SU-DHL-6 (cell line): ENCODE measurements at regions not wholly inside any gene's neighbourhood (a gene's known extent, or its start where the extent isn't known, plus 50 kb on each side); places are given as distances from the start of the nearest gene placed in this dataset.

Experiments
- H2AFZ ChIP-seq: fragments of 200-600 bp; sonication (generic); 2 replicates; pipeline ENCODE4 v1.6.1; 2014; ENCODE audit warnings: low read depth, mild to moderate bottlenecking, moderate library complexity, mixed read lengths, antibody characterized with exemption, low read length; ENCODE audit not compliant: severe bottlenecking
- H3F3A ChIP-seq: fragments of 200-600 bp; shearing (Covaris generic); 2 replicates; pipeline ENCODE4 v1.6.0; 2016; ENCODE audit warnings: antibody characterized with exemption, mild to moderate bottlenecking; ENCODE audit not compliant: insufficient read depth
- H3K27ac ChIP-seq: fragments of 200-600 bp; sonication (generic); 2 replicates; pipeline ENCODE4 v1.5.1; 2016; ENCODE audit warnings: low read depth, mild to moderate bottlenecking, low read length, moderate library complexity, mixed read lengths
- H3K27me3 ChIP-seq: fragments of 200-600 bp; sonication (generic), shearing (Covaris generic); 2 replicates; pipeline ENCODE4 v1.6.0; 2014; ENCODE audit warnings: mild to moderate bottlenecking, low read length
- H3K36me3 ChIP-seq: fragments of 200-600 bp; sonication (generic); 2 replicates; pipeline ENCODE4 v1.6.1; 2014; ENCODE audit warnings: mild to moderate bottlenecking, low read length, mixed read lengths
- H3K4me2 ChIP-seq: fragments of 300-600, 200-600 bp; shearing (Covaris generic), sonication (generic); 2 replicates; pipeline ENCODE4 v1.6.0; 2014; ENCODE audit warnings: low read length, low read depth, mild to moderate bottlenecking; ENCODE audit not compliant: poor library complexity, severe bottlenecking
- H3K4me3 ChIP-seq: fragments of 200-600 bp; sonication (generic); 2 replicates; pipeline ENCODE4 v1.5.1; 2014; ENCODE audit warnings: antibody characterized with exemption, low read length, mild to moderate bottlenecking, mixed read lengths; ENCODE audit not compliant: insufficient read depth, poor library complexity, severe bottlenecking
- H3K79me2 ChIP-seq: fragments of 200-600 bp; sonication (generic); 2 replicates; pipeline ENCODE4 v1.6.1; 2014; ENCODE audit warnings: mild to moderate bottlenecking, low read length, moderate library complexity; ENCODE audit not compliant: insufficient read depth
- H3K9ac ChIP-seq: fragments of 200-600 bp; sonication (generic); 2 replicates; pipeline ENCODE4 v1.7.0; 2014; ENCODE audit warnings: mild to moderate bottlenecking, low read length
- H3K9me2 ChIP-seq: fragments of 200-600 bp; sonication (generic); replicated peaks from 2 replicates; pipeline ENCODE4 v1.6.1; 2014; ENCODE audit warnings: low read length; ENCODE audit not compliant: insufficient read depth
- H3K9me3 ChIP-seq: fragments of 200-600 bp; sonication (generic); 2 replicates; pipeline ENCODE4 v1.6.1; 2014; ENCODE audit warnings: low read length, mixed read lengths; ENCODE audit not compliant: insufficient read depth
- H4K20me1 ChIP-seq: fragments of 200-600 bp; sonication (generic); 2 replicates; pipeline ENCODE4 v1.6.1; 2014; ENCODE audit warnings: low read depth, mild to moderate bottlenecking, antibody characterized with exemption, low read length, moderate library complexity, mixed read lengths
- CTCF ChIP-seq: fragments of 200-600 bp; sonication (generic); IDR thresholded peaks from one replicate; pipeline ENCODE4 v1.5.1; 2017; ENCODE audit warnings: antibody characterized with exemption, mild to moderate bottlenecking, low read length, moderate library complexity; ENCODE audit not compliant: insufficient read depth, poor library complexity, severe bottlenecking
- EZH2phosphoT487 ChIP-seq: fragments of 200-600 bp; sonication (generic), shearing (Covaris generic); conservative IDR thresholded peaks from 2 replicates; pipeline ENCODE4 v1.6.1; 2018; ENCODE audit warnings: mild to moderate bottlenecking, antibody characterized with exemption, low read length, moderate library complexity, mixed read lengths

GRCh38 chr10:35887685-35888084 is 245.6 kb upstream of the FZD8 start:
- H4K20me1 ChIP-seq, result no peaks in the 10 kb centered on the region
- H3K9me2 ChIP-seq, result no peaks in the 10 kb centered on the region
- no peaks in the 10 kb centered on the region for H3K79me2 ChIP-seq
- H2AFZ ChIP-seq, result no peak overlapping the region
- no peak overlapping the region for H3K4me3 ChIP-seq
- H3K9me3 ChIP-seq, result no peaks in the 10 kb centered on the region
- H3F3A ChIP-seq, result no peaks in the 10 kb centered on the region
- H3K36me3 ChIP-seq, result no peaks in the 10 kb centered on the region
- no peak overlapping the region for H3K4me2 ChIP-seq
- H3K27me3 ChIP-seq, result no peaks in the 10 kb centered on the region
- no peak overlapping the region for H3K27ac ChIP-seq
- H3K9ac ChIP-seq, result no peak overlapping the region
- TF ChIP-seq EZH2phosphoT487, result no peak
- TF ChIP-seq CTCF, result no peak

GRCh38 chr10:35885076-35885475 is 243.0 kb upstream of the FZD8 start:
- no peak overlapping the region for H3K27ac ChIP-seq
- TF ChIP-seq EZH2phosphoT487 (no peak), CTCF (no peak)
- H3K9ac ChIP-seq, result no peak overlapping the region
- no peak overlapping the region for H3K4me2 ChIP-seq
- H4K20me1 ChIP-seq, result no peaks in the 10 kb centered on the region
- no peak overlapping the region for H2AFZ ChIP-seq
- H3K4me3 ChIP-seq, result no peak overlapping the region
- no peaks in the 10 kb centered on the region for H3K36me3 ChIP-seq
- H3F3A ChIP-seq, result no peaks in the 10 kb centered on the region
- H3K9me3 ChIP-seq, result no peaks in the 10 kb centered on the region
- H3K79me2 ChIP-seq, result no peaks in the 10 kb centered on the region
- H3K27me3 ChIP-seq, result no peaks in the 10 kb centered on the region
- H3K9me2 ChIP-seq, result no peaks in the 10 kb centered on the region; the same call in 1 of the 2 replicates

GRCh38 chr10:35884657-35885071 is 242.6 kb upstream of the FZD8 start:
- no peak overlapping the region for H2AFZ ChIP-seq
- no peaks in the 10 kb centered on the region for H3K36me3 ChIP-seq
- no peaks in the 10 kb centered on the region for H3K79me2 ChIP-seq
- H3K9me3 ChIP-seq, result no peaks in the 10 kb centered on the region
- no peaks in the 10 kb centered on the region for H4K20me1 ChIP-seq
- H3K9ac ChIP-seq, result no peak overlapping the region
- H3K27me3 ChIP-seq, result no peaks in the 10 kb centered on the region
- no peak overlapping the region for H3K4me3 ChIP-seq
- no peaks in the 10 kb centered on the region; the same call in 1 of the 2 replicates for H3K9me2 ChIP-seq
- TF ChIP-seq EZH2phosphoT487 (no peak), CTCF (no peak)
- H3F3A ChIP-seq, result no peaks in the 10 kb centered on the region
- no peak overlapping the region for H3K27ac ChIP-seq
- H3K4me2 ChIP-seq, result no peak overlapping the region
